ENCODE measurements at regions not wholly inside any gene's neighbourhood (a gene's known extent, or its start where the extent isn't known, plus 50 kb on each side); places are given as distances from the start of the nearest gene placed in this dataset.

- DNase-seq (ENCODE audit: extremely low read depth in 1 of 2, low read depth in 1 of 2), result no peak
These were observed 50.2 kb upstream of the CDK1 start for GRCh38 chr10:60728056-60728455.

DNA sequence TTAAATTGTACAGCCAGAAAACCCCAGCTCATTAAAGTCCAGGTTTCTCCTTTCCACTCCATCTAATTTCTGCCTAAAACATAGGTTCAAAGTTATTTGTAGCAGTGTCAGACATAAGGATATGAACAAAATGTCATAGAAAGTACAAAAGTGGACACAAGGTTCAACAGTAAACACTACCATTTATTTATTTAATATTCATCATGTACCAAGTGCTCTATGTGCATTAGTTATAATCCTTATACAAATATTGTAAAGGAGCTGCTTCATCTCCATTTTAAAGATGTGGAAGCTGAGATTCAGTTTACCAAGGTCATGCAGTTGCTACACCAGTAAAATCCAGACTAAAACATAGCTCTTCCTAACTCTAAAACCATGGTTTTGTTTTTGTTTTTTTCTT, 52.0 kb upstream of the CDK1 start:
- no peak for DNase-seq (ENCODE audit: extremely low read depth in 1 of 2, low read depth in 1 of 2)

GRCh38 chr10:60722623-60723022, 55.7 kb upstream of the CDK1 start:
- no peak for DNase-seq (ENCODE audit: extremely low read depth in 1 of 2, low read depth in 1 of 2)

DNA sequence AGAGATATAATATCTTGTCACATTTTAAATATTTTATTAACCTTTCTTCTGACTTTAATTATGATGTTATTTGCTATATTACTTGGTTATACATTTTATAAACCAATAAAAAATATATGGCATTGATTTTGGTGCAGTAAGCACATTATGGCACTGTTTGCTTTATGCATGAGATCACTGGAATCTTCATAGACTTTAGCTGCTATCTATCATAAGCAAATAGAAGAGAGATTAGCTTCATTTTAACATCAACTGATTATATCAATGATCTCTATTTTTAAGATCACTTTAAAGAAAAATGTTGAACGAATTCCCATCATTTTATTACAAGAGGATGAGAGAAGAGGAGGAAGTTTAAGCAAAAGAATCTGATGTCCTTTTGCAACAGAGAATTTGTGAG, 58.6 kb upstream of the CDK1 start:
- no peak for DNase-seq (ENCODE audit: extremely low read depth in 1 of 2, low read depth in 1 of 2)

GRCh38 chr10:60718886-60719285, 59.4 kb upstream of the CDK1 start:
- no peak for DNase-seq (ENCODE audit: extremely low read depth in 1 of 2, low read depth in 1 of 2)

DNA sequence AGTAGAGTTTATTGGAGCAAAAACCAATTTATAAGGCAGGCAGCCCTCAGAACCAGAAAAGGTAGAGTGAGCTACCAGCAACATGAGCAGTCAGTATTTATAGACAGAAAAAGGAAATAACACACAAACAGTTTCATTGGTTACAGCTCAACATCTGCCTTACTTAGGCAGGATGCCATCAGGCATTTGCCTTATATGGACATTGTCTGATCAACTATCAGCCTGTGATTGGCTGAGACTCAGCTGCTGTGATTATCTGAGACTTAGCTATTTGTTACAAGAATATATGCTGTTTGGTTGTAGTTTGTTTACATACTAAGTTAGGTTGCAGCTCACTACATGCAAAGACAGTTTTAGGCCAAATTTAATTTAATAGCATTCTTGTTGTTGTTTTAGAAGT, 60.4 kb upstream of the CDK1 start:
- DNase-seq (ENCODE audit: extremely low read depth in 1 of 2, low read depth in 1 of 2), result no peak

- DNase-seq (ENCODE audit: extremely low read depth in 1 of 2, low read depth in 1 of 2), result no peak
These were observed 64.0 kb upstream of the CDK1 start for GRCh38 chr10:60714233-60714632.

GRCh38 chr10:60711496-60711895, 66.8 kb upstream of the CDK1 start:
- DNase-seq (ENCODE audit: extremely low read depth in 1 of 2, low read depth in 1 of 2), result no peak

DNA sequence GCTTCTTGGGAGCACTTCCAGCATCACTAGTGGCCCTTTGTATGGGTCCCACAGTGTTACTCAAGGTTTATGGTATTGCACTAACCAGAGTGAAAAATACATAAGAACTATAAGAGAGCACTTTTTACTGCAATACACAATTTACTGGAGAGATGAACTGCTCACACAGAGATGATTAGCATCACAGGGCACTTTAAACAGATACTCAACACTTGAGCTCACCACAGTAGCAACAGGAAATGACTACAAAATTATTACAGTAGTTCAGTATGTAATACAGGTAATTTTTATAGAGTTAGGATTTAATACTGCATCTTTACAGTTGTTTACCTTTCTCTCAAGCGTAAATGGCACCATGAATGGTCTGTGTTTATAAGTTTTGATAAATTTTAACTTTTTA, 68.2 kb upstream of the CDK1 start:
- no peak for DNase-seq (ENCODE audit: extremely low read depth in 1 of 2, low read depth in 1 of 2)

DNA sequence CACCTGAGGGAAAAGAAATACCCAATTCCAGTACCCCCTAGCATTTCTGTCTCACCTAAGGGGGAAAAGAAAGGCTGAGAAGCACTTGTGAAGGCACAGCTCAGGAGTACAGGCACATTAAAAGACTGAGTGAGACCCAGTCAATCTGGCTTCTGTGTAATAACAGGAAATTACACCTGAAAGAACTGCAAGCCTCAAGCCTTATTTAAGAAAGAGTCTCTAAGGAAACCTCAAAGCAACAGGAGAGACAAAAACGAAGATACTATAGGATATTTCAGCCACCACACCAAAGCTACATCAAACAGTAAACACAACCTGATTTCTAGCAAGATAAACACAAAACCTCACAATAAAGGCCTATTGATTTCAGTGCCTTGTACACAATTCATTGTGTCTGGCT, 69.6 kb upstream of the CDK1 start:
- DNase-seq (ENCODE audit: extremely low read depth in 1 of 2, low read depth in 1 of 2), result no peak

DNA sequence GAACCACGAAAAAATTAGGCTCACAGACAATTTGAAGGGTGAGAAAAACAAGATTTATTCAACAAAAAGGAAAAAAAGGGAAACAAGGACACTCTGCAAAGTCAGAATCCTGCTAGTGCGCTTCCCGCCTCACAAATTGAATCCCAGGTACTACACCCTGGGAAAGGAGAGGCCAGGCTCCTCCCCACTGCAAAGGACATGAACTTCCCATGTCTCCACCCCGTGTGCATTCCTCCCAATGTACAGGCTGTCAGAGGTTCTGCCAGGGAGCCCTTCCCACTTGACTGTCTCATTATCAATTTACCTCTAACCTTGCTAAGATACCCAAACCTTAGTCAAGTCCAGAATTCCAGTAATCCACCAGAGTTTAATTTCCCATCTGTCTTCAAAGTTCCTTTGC, 70.4 kb upstream of the CDK1 start:
- DNase-seq (ENCODE audit: extremely low read depth in 1 of 2, low read depth in 1 of 2), result no peak

GRCh38 chr10:60706146-60706545, 72.1 kb upstream of the CDK1 start:
- no peak for DNase-seq (ENCODE audit: extremely low read depth in 1 of 2, low read depth in 1 of 2)

GRCh38 chr10:60705376-60705775, 72.9 kb upstream of the CDK1 start:
- DNase-seq (ENCODE audit: extremely low read depth in 1 of 2, low read depth in 1 of 2), result no peak

GRCh38 chr10:60704471-60704870, 73.8 kb upstream of the CDK1 start:
- DNase-seq (ENCODE audit: extremely low read depth in 1 of 2, low read depth in 1 of 2), result no peak

DNA sequence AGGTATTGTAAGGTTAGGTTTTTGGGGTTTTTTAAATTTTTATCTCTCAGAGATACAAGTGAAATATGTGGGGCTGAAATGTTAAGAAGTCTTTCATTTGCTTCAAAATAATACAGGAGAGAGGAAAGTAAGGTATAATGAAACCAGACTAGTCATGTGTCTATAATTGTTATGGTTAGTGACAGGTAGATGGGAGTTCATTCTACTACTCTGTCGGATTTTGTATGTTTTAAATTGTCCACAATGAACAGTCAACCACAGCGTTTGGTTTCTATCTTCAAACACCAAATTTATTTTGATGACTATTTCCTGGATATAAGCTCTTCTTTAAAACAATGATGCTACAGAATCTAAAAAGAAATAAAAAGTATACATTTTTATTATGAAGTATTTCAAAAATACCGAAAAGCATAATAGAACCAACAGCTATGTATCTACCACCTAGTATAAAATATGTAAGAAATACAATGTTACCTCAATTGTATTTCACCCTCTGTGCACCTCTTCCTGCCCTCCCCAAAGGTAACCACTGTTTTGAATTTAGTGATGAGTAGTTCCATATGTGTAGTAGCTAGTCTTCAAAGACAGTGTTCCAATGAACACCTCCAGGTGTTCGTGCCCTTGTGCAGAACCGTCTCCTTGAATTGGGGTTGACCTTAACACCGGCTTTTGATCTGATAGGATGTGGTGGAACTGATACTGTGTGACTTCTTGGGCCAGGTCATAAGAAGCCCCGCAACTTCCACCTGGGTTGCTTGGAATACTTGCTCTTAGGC, 74.8 kb upstream of the CDK1 start:
- DNase-seq (ENCODE audit: extremely low read depth in 1 of 2, low read depth in 1 of 2), result no peak

GRCh38 chr10:60687679-60688078, 90.6 kb upstream of the CDK1 start:
- DNase-seq (ENCODE audit: extremely low read depth in 1 of 2, low read depth in 1 of 2), result no peak

- no peak for DNase-seq (ENCODE audit: extremely low read depth in 1 of 2, low read depth in 1 of 2)
These were observed 94.2 kb upstream of the CDK1 start for GRCh38 chr10:60684091-60684490.

- DNase-seq (ENCODE audit: extremely low read depth in 1 of 2, low read depth in 1 of 2), result no peak
These were observed 97.2 kb upstream of the CDK1 start for GRCh38 chr10:60681103-60681502.

GRCh38 chr10:60679388-60679990, 98.8 kb upstream of the CDK1 start:
- no peak for DNase-seq (ENCODE audit: extremely low read depth in 1 of 2, low read depth in 1 of 2)

DNA sequence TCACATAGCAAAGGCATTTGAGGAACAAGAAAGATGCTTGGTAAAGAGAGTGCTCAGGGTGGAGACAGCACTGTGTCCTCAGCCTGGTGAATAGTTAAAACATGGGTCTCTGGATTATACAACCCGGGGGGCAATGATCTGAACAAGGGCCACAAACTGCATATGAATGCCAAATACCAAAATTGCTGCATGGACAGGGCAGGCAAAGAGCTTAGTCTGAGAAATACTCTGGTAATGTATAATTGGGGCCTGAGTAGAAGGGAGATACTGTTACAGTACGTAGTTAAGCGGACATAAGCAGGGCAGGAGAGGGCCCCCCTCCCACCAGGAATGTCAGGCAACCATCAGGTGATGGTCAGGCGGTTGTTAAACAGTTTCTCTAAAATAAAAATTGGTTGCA, 99.3 kb upstream of the CDK1 start:
- DNase-seq (ENCODE audit: extremely low read depth in 1 of 2, low read depth in 1 of 2), result no peak

DNA sequence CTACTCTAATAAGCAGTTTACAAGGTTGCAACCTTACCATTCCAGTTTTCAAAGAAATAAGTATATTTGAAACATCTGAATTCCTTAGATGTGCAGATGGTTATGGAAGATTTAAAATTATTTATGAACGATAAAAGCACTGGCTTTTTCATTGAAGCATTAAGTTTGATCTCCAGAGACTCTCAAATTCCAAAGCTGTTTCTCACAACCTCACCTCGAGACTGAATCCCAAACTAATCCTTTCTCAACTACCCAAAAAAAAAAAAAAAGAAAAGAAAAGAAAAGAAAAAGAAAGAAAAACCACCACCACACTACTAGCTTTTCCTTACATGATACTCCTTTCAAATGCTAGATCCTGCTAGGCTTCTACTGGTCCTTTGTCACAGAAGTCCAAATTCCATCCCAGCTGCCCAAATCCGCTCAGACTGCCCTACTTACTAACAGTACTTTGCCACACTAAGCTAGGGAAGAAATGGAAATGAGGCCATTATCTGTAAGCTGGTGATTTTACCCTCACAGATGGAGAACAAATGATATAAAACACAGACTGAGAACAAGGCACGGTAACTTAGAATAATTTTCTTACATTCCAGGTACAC, 100.6 kb upstream of the CDK1 start:
- DNase-seq (ENCODE audit: extremely low read depth in 1 of 2, low read depth in 1 of 2), result no peak

DNA sequence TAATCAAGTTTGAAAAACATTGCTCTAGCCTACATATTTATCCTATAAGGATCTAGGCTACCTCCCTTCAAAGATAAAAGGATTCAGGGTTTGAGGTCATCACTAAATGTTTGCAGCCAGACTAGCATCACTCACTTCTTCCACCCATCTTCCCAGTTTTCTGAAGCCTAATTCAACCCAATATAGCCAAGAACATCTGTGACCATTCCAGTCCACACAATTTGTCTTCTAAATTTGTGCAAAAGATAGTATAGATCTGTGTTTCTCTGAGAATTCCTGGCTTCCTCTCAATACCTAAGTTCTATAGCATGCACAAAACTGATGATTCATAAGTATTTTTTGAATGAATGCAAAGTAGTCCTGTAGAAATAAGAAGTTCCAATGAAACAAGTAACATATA, 103.0 kb upstream of the CDK1 start:
- DNase-seq (ENCODE audit: extremely low read depth in 1 of 2, low read depth in 1 of 2), result no peak
